ENCODE measurements at regions not wholly inside any gene's neighbourhood (a gene's known extent, or its start where the extent isn't known, plus 50 kb on each side); places are given as distances from the start of the nearest gene placed in this dataset.

DNA sequence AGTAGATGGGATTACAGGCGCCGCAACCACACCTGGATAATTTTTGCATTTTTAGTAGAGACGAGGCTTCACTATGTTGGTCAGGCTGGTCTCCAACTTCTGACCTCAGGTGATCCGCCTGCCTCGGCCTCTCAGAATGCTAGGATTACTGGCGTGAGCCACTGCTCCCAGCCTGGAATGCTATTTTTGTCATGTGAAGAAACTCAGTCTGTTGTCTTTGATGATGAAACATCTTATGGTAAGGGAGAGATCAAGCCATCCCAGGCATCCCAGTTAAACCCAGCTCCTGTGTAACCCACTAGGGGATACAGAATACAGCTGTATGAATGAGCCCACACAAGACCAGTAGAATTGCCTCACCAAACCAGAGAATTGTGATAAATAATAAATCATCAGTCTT is 83.6 kb upstream of the RBM24 start:
- H3K79me2 ChIP-seq (ENCODE audit: insufficient read depth, low read length): no peaks in the 10 kb centered on the region
- H3K27me3 ChIP-seq (ENCODE audit: insufficient read depth, low read length): no peaks in the 10 kb centered on the region
- no peaks in the 10 kb centered on the region for H3K9me3 ChIP-seq (ENCODE audit: insufficient read depth, low read depth, low read length)
- peaks cover 6% of the 10 kb centered on the region for H3K9me3 Mint-ChIP-seq (ENCODE audit: unreplicated experiment)
- H3K4me3 ChIP-seq (ENCODE audit: insufficient read depth, low read depth, low read length): no peak overlapping the region
- TF ChIP-seq, protein P1, sequence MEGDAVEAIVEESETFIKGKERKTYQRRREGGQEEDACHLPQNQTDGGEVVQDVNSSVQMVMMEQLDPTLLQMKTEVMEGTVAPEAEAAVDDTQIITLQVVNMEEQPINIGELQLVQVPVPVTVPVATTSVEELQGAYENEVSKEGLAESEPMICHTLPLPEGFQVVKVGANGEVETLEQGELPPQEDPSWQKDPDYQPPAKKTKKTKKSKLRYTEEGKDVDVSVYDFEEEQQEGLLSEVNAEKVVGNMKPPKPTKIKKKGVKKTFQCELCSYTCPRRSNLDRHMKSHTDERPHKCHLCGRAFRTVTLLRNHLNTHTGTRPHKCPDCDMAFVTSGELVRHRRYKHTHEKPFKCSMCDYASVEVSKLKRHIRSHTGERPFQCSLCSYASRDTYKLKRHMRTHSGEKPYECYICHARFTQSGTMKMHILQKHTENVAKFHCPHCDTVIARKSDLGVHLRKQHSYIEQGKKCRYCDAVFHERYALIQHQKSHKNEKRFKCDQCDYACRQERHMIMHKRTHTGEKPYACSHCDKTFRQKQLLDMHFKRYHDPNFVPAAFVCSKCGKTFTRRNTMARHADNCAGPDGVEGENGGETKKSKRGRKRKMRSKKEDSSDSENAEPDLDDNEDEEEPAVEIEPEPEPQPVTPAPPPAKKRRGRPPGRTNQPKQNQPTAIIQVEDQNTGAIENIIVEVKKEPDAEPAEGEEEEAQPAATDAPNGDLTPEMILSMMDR (IDR thresholded peaks at IDR 0.05; ENCODE audit: insufficient read depth, low read depth, low read length): no peak
- TF ChIP-seq EZH2 (IDR thresholded peaks at IDR 0.05; ENCODE audit: insufficient read depth, low read length): no peak
- H3K27me3 Mint-ChIP-seq (ENCODE audit: low read depth, unreplicated experiment): peaks cover 8% of the 10 kb centered on the region
- FAIRE-seq (no peak), DNase-seq (ENCODE audit: low read depth) (no peak)
- no peak overlapping the region for H3K27ac ChIP-seq (ENCODE audit: low read depth, low read length)
- H4K20me1 ChIP-seq (ENCODE audit: insufficient read depth, low read length): no peaks in the 10 kb centered on the region
- H3K36me3 Mint-ChIP-seq (ENCODE audit: low read depth, unreplicated experiment): no peaks in the 10 kb centered on the region
- no peaks in the 10 kb centered on the region for H3K36me3 ChIP-seq (ENCODE audit: insufficient read depth, low read length)
- H3K4me2 ChIP-seq (ENCODE audit: low read length): no peak overlapping the region
- no peak overlapping the region for H3K4me3 Mint-ChIP-seq (ENCODE audit: unreplicated experiment)
- no peak overlapping the region for H2AFZ ChIP-seq (ENCODE audit: low read depth, low read length)
- no peak overlapping the region for H3K9ac ChIP-seq (ENCODE audit: low read length)
- no peaks in the 10 kb centered on the region for H3K4me1 ChIP-seq (ENCODE audit: insufficient read depth, low read length)
- peaks cover 1% of the 10 kb centered on the region for H3K4me1 Mint-ChIP-seq (ENCODE audit: low read depth, unreplicated experiment)
- H3K27ac Mint-ChIP-seq (ENCODE audit: unreplicated experiment): no peak overlapping the region

DNA sequence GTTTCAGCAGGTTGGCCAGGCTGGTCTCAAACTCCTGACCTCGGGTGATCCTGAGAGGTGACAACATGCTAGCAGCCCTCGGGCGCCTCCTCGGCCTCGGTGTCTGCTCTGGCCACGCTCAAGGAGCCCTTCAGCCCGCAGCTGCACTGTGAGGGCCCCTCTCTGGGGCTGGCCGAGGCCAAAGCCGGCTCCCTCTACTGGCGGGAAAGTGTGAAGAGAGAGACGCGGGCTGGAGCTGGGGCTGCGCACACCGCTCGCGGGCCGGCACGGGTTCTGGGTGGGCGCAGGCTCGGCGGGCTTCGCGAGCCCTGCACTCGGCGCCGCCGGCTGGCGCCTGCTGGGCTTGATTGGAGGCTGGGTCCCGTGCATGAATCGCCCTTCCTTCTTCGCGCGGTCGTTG is 80.8 kb upstream of the RBM24 start:
- no peaks in the 10 kb centered on the region for H3K27me3 ChIP-seq (ENCODE audit: insufficient read depth, low read length)
- H3K9ac ChIP-seq (ENCODE audit: low read length): no peak overlapping the region
- no peaks in the 10 kb centered on the region for H3K4me1 ChIP-seq (ENCODE audit: insufficient read depth, low read length)
- H3K36me3 Mint-ChIP-seq (ENCODE audit: low read depth, unreplicated experiment): no peaks in the 10 kb centered on the region
- H4K20me1 ChIP-seq (ENCODE audit: insufficient read depth, low read length): no peaks in the 10 kb centered on the region
- peaks cover 8% of the 10 kb centered on the region for H3K9me3 Mint-ChIP-seq (ENCODE audit: unreplicated experiment)
- H3K4me1 Mint-ChIP-seq (ENCODE audit: low read depth, unreplicated experiment): peaks cover 1% of the 10 kb centered on the region
- no peak overlapping the region for H2AFZ ChIP-seq (ENCODE audit: low read depth, low read length)
- no peaks in the 10 kb centered on the region for H3K79me2 ChIP-seq (ENCODE audit: insufficient read depth, low read length)
- H3K4me3 Mint-ChIP-seq (ENCODE audit: unreplicated experiment): no peak overlapping the region
- no peak overlapping the region for H3K4me2 ChIP-seq (ENCODE audit: low read length)
- DNase-seq (ENCODE audit: low read depth): no peak
- H3K36me3 ChIP-seq (ENCODE audit: insufficient read depth, low read length): no peaks in the 10 kb centered on the region
- no peaks in the 10 kb centered on the region for H3K27me3 Mint-ChIP-seq (ENCODE audit: low read depth, unreplicated experiment)
- H3K27ac ChIP-seq (ENCODE audit: low read depth, low read length): no peak overlapping the region
- no peak overlapping the region for H3K4me3 ChIP-seq (ENCODE audit: insufficient read depth, low read depth, low read length)
- no peak for FAIRE-seq
- no peak for TF ChIP-seq EZH2 (IDR thresholded peaks at IDR 0.05; ENCODE audit: insufficient read depth, low read length)
- TF ChIP-seq, protein P1 (IDR thresholded peaks at IDR 0.05; ENCODE audit: insufficient read depth, low read depth, low read length): no peak
- no peaks in the 10 kb centered on the region for H3K9me3 ChIP-seq (ENCODE audit: insufficient read depth, low read depth, low read length)
- no peak overlapping the region for H3K27ac Mint-ChIP-seq (ENCODE audit: unreplicated experiment)

DNA sequence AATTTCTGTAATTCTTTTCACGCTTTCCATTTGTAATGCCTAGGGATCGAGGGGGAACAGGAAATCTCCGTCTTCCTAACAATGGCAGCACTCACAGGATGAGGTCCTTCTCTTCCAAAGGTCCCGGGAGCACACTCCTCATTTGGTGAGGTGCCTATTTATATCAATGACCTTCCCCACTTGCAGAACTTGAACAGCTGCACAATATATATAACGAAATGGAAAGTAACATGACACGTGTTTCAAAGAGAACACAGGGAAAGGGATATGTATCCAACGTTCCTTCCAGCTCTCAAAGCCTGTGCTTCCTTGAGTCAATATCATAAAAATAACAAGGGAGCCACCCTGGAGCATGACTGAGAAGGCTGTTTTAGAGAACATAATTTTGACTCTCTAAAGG is 78.6 kb upstream of the RBM24 start:
- H3K79me2 ChIP-seq (ENCODE audit: insufficient read depth, low read length): no peaks in the 10 kb centered on the region
- no peak for DNase-seq (ENCODE audit: low read depth)
- TF ChIP-seq, protein P1 (IDR thresholded peaks at IDR 0.05; ENCODE audit: insufficient read depth, low read depth, low read length): no peak
- TF ChIP-seq EZH2 (IDR thresholded peaks at IDR 0.05; ENCODE audit: insufficient read depth, low read length): no peak
- no peaks in the 10 kb centered on the region for H3K4me1 ChIP-seq (ENCODE audit: insufficient read depth, low read length)
- FAIRE-seq: no peak
- H4K20me1 ChIP-seq (ENCODE audit: insufficient read depth, low read length): no peaks in the 10 kb centered on the region
- H3K4me3 Mint-ChIP-seq (ENCODE audit: unreplicated experiment): no peak overlapping the region
- no peak overlapping the region for H3K27ac Mint-ChIP-seq (ENCODE audit: unreplicated experiment)
- peaks cover 1% of the 10 kb centered on the region for H3K4me1 Mint-ChIP-seq (ENCODE audit: low read depth, unreplicated experiment)
- H3K27me3 ChIP-seq (ENCODE audit: insufficient read depth, low read length): no peaks in the 10 kb centered on the region
- H3K27me3 Mint-ChIP-seq (ENCODE audit: low read depth, unreplicated experiment): no peaks in the 10 kb centered on the region
- H3K9ac ChIP-seq (ENCODE audit: low read length): no peak overlapping the region
- H3K27ac ChIP-seq (ENCODE audit: low read depth, low read length): no peak overlapping the region
- H3K4me3 ChIP-seq (ENCODE audit: insufficient read depth, low read depth, low read length): no peak overlapping the region
- H3K9me3 ChIP-seq (ENCODE audit: insufficient read depth, low read depth, low read length): no peaks in the 10 kb centered on the region
- peaks cover 15% of the 10 kb centered on the region for H3K9me3 Mint-ChIP-seq (ENCODE audit: unreplicated experiment)
- no peaks in the 10 kb centered on the region for H3K36me3 ChIP-seq (ENCODE audit: insufficient read depth, low read length)
- peak overlapping the region; percentile 36 for H2AFZ ChIP-seq (ENCODE audit: low read depth, low read length)
- no peak overlapping the region for H3K4me2 ChIP-seq (ENCODE audit: low read length)
- no peaks in the 10 kb centered on the region for H3K36me3 Mint-ChIP-seq (ENCODE audit: low read depth, unreplicated experiment)
